Neutrophil (primary cell): ENCODE measurements at regions not wholly inside any gene's neighbourhood (a gene's known extent, or its start where the extent isn't known, plus 50 kb on each side); places are given as distances from the start of the nearest gene placed in this dataset.

Source experiments
- H3K27ac ChIP-seq: fragments of 200-600 bp; sonication (generic); 2 replicates; pipeline ENCODE4 v1.5.1; 2016; ENCODE audit warnings: mild to moderate bottlenecking, moderate library complexity
- H3K27me3 ChIP-seq: fragments of 200-600 bp; sonication (generic); 2 replicates; pipeline ENCODE4 v1.6.0; 2016; ENCODE audit warnings: mild to moderate bottlenecking
- H3K36me3 ChIP-seq: fragments of 200-600 bp; sonication (generic); 2 replicates; pipeline ENCODE4 v1.5.1; 2017
- H3K4me1 ChIP-seq, 2 experiments: fragments of 200-600 bp in 1 of 2; sonication (generic) in 1 of 2; 1 replicate in 1 of 2; 2 replicates in 1 of 2; pipeline versions ENCODE4 v1.5.1 to v1.6.1; 2013 to 2016; ENCODE audit warnings: low read depth in 1 of 2, low read length in 1 of 2, mild to moderate bottlenecking in 1 of 2, moderate library complexity in 1 of 2; ENCODE audit not compliant: control insufficient read depth in 1 of 2, insufficient read depth in 1 of 2
- H3K4me3 ChIP-seq, 2 experiments: fragments of 200-600 bp in 1 of 2; sonication (generic) in 1 of 2; 1 replicate in 1 of 2; 2 replicates in 1 of 2; pipeline ENCODE4 v1.5.1; 2013 to 2016; ENCODE audit warnings: low read depth in 1 of 2, low read length in 1 of 2, mild to moderate bottlenecking in 1 of 2, moderate library complexity in 1 of 2
- H3K9me3 ChIP-seq: fragments of 200-600 bp; sonication (generic); 2 replicates; pipeline ENCODE4 v1.5.1; 2016
- TF ChIP-seq, protein P1 (sequence below): fragments of 200-600 bp; sonication (generic); IDR thresholded peaks from 2 replicates; pipeline ENCODE4 v1.5.1; 2016; ENCODE audit warnings: antibody characterized with exemption

DNA sequence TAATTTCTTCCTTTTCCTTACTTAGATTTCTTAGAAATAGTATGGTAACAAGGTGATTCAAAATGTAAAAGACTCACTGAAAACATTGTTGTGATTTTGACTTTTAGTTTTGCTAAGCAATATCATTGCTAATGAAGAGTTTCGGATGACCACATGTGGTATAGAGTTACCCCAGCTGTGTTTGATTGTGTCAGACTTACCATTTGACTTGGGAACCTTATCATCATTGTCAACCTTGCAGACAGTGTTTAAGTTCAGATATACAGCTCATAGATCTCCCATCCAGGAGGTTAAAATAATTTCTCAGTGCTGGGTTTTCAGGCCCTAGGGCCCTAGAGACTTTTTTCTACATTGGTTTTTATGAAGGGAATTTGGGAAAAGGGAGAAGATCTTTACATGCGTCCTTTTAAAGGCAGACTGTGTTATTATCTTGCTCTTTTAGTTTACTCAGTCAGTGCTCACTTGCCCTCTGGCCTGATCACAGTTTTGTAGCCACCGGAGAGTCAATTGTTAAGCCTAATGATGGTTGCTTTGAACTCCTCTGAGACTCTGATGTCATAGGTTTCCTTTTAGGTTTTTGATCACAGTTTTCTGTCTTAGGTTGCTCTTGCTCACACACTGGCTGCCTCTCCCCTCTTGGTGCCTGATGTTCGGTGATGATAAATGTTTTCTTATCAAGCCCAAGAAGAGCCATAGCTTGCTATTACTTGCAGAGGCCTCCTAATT lies 133.5 kb upstream of the ZPLD1 start:
- Histone ChIP-seq H3K4me3 (no peak overlapping the region), H3K4me1 (no peaks in the 10 kb centered on the region), H3K9me3 (no peaks in the 10 kb centered on the region), H3K36me3 (no peaks in the 10 kb centered on the region), H3K27ac (no peak overlapping the region), H3K27me3 (no peaks in the 10 kb centered on the region)
- TF ChIP-seq, protein P1, sequence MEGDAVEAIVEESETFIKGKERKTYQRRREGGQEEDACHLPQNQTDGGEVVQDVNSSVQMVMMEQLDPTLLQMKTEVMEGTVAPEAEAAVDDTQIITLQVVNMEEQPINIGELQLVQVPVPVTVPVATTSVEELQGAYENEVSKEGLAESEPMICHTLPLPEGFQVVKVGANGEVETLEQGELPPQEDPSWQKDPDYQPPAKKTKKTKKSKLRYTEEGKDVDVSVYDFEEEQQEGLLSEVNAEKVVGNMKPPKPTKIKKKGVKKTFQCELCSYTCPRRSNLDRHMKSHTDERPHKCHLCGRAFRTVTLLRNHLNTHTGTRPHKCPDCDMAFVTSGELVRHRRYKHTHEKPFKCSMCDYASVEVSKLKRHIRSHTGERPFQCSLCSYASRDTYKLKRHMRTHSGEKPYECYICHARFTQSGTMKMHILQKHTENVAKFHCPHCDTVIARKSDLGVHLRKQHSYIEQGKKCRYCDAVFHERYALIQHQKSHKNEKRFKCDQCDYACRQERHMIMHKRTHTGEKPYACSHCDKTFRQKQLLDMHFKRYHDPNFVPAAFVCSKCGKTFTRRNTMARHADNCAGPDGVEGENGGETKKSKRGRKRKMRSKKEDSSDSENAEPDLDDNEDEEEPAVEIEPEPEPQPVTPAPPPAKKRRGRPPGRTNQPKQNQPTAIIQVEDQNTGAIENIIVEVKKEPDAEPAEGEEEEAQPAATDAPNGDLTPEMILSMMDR, result no peak

DNA sequence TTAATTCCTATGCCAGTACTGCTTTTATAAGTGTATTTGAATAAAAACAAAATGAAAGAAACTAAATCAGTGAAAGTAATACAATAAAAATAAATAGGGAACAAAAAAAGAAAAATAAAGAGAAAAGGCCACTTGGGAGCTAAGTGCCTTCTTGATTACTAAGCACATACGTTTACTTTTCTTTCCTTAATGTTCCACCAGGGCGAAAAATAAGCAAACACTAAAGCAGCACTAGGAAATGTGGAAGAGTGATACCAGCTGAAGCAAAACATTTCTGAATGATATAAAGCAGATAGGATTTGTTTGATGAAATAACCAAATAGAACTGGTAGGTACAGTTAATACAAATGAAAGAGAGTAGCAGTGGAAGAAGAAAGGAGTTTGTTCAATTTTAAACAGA lies 132.8 kb upstream of the ZPLD1 start:
- Histone ChIP-seq H3K27ac (no peak overlapping the region), H3K4me3 (no peak overlapping the region), H3K4me1 (no peaks in the 10 kb centered on the region), H3K27me3 (no peaks in the 10 kb centered on the region), H3K9me3 (no peaks in the 10 kb centered on the region), H3K36me3 (no peaks in the 10 kb centered on the region)
- TF ChIP-seq, protein P1, result no peak

DNA sequence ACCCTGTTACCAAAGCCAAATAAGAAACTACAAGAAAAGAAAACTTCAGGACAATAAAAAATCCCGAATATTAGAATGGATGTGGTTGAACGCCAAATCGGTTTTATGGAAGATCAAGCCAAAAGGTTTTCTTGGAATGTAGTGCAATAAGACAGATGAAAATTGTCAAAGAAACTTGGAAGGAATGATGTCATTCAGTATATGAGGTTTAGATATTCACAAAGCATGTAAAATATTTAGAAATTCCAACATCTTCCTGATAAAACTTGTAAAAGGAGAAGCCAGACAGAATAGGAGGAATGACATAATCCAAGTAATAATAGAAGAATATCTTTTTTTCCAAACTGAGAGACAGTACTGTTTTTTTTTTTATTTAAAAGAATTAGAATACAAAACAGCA lies 130.3 kb upstream of the ZPLD1 start:
- H3K27me3 ChIP-seq, result no peaks in the 10 kb centered on the region
- no peak overlapping the region for H3K4me3 ChIP-seq
- no peaks in the 10 kb centered on the region for H3K9me3 ChIP-seq
- TF ChIP-seq, protein P1, result no peak
- H3K27ac ChIP-seq, result no peak overlapping the region
- no peaks in the 10 kb centered on the region for H3K36me3 ChIP-seq
- no peaks in the 10 kb centered on the region for H3K4me1 ChIP-seq

DNA sequence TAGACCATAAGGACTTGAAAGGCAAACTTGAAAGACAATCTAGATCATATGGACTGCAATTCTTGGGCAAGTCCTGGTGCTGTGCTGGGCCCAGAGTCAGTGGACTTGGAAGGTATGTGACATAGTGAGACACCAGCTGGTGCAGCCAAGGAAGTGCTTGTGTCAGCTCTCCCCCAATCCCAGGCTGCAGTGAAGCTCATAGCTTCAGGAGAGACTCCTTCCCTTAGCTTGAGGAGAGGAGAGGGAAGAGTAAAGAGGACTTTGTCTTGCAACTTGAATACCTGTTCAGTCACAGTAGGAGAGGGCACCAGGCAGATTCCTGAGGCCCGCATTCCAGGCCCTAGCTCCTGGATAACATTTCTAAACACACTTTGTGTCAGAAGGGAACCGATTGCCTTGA lies 127.4 kb upstream of the ZPLD1 start:
- Histone ChIP-seq H3K27ac (no peak overlapping the region), H3K4me1 (no peaks in the 10 kb centered on the region), H3K36me3 (no peaks in the 10 kb centered on the region), H3K4me3 (no peak overlapping the region), H3K27me3 (no peaks in the 10 kb centered on the region), H3K9me3 (no peaks in the 10 kb centered on the region)
- TF ChIP-seq, protein P1, result no peak

DNA sequence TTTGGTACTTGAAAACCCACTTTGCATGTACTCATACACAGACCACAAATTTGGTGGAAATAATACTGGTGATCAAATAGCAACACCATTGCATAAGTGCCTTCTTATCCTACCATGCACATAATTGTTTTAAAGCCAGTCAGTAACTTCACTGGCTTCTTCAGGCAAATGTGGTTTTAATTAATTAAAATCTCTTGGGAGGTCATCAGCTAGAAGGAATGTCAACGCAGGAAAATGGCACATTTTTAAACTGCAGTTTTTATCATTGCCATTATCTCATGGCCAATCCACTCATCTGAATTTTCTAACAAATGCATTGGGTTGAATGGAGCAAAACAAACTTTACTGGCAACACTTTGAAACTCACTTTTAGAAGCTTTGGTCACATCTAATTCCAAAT lies 105.7 kb upstream of the ZPLD1 start:
- Histone ChIP-seq H3K9me3 (no peaks in the 10 kb centered on the region), H3K4me3 (no peak overlapping the region), H3K27me3 (no peaks in the 10 kb centered on the region), H3K36me3 (no peaks in the 10 kb centered on the region), H3K27ac (no peak overlapping the region), H3K4me1 (no peaks in the 10 kb centered on the region)
- TF ChIP-seq, protein P1, result no peak
